Mesendoderm (in vitro differentiated cells): ENCODE measurements at regions not wholly inside any gene's neighbourhood (a gene's known extent, or its start where the extent isn't known, plus 50 kb on each side); places are given as distances from the start of the nearest gene placed in this dataset.
"Not testable (repeated sequence)": the region's sequence is repeated elsewhere in the genome, so short reads cannot be mapped to it uniquely, and the experiment has no call there.

Experiments
- DNase-seq: peaks from one replicate; pipeline ENCODE4 v3.0.0; 2013
- H2AK5ac ChIP-seq: 2 replicates; pipeline ENCODE4 v1.6.1; 2013; ENCODE audit warnings: low read length, inconsistent platforms
- H2BK120ac ChIP-seq: 2 replicates; pipeline ENCODE4 v1.6.1; 2013; ENCODE audit warnings: low read depth, mild to moderate bottlenecking, low read length, moderate library complexity, mixed read lengths
- H2BK15ac ChIP-seq: replicated peaks from 2 replicates; pipeline ENCODE4 v1.6.1; 2013; ENCODE audit warnings: low read depth, mild to moderate bottlenecking, moderate library complexity
- H2BK5ac ChIP-seq: 2 replicates; pipeline ENCODE4 v1.6.1; 2013; ENCODE audit warnings: low read length, inconsistent platforms
- H3K18ac ChIP-seq: 2 replicates; pipeline ENCODE4 v1.6.1; 2013; ENCODE audit warnings: mild to moderate bottlenecking, low read length, mixed read lengths
- H3K23ac ChIP-seq: one replicate; pipeline ENCODE4 v1.6.1; 2013; ENCODE audit warnings: low read length
- H3K27ac ChIP-seq: 2 replicates; pipeline ENCODE4 v1.5.1; 2013; ENCODE audit warnings: low read depth, mild to moderate bottlenecking, inconsistent platforms, low read length, moderate library complexity
- H3K27me3 ChIP-seq: 2 replicates; pipeline ENCODE4 v1.6.1; 2013; ENCODE audit warnings: low read length, control low read depth, mild to moderate bottlenecking, inconsistent platforms; ENCODE audit not compliant: insufficient read depth, poor library complexity
- H3K36me3 ChIP-seq: 2 replicates; pipeline ENCODE4 v1.6.1; 2013; ENCODE audit warnings: low read length, inconsistent platforms; ENCODE audit not compliant: control insufficient read depth, insufficient read depth
- H3K4ac ChIP-seq: one replicate; pipeline ENCODE4 v1.6.1; 2013; ENCODE audit warnings: low read depth, mild to moderate bottlenecking, low read length, moderate library complexity
- H3K4me1 ChIP-seq: 2 replicates; pipeline ENCODE4 v1.6.1; 2013; ENCODE audit warnings: low read depth, low read length, inconsistent platforms; ENCODE audit not compliant: control insufficient read depth
- H3K4me2 ChIP-seq: 2 replicates; pipeline ENCODE4 v1.6.1; 2013; ENCODE audit warnings: low read length
- H3K4me3 ChIP-seq: 2 replicates; pipeline ENCODE4 v1.5.1; 2013; ENCODE audit warnings: mild to moderate bottlenecking, low read length
- H3K56ac ChIP-seq: one replicate; pipeline ENCODE4 v1.6.1; 2013; ENCODE audit warnings: low read length
- H3K79me1 ChIP-seq: 2 replicates; pipeline ENCODE4 v1.6.1; 2013; ENCODE audit warnings: low read length, inconsistent platforms
- H3K79me2 ChIP-seq: 2 replicates; pipeline ENCODE4 v1.6.1; 2013; ENCODE audit warnings: mild to moderate bottlenecking, low read length; ENCODE audit not compliant: control insufficient read depth, insufficient read depth
- H3K9ac ChIP-seq: 2 replicates; pipeline ENCODE4 v1.6.1; 2013; ENCODE audit warnings: low read length, inconsistent platforms
- H4K5ac ChIP-seq: one replicate; pipeline ENCODE4 v1.6.1; 2013; ENCODE audit warnings: low read length
- H4K8ac ChIP-seq: one replicate; pipeline ENCODE4 v1.6.1; 2013; ENCODE audit warnings: low read depth, mild to moderate bottlenecking, control low read depth, low read length, moderate library complexity
- WGBS: extraction: QIAGEN DNeasy Blood & Tissue Kit; methylation state at CpG from one replicate; pipeline ENCODE4 v1.1.7; 2013; ENCODE audit warnings: low lambda C conversion rate, missing lambda C conversion rate; ENCODE audit not compliant: insufficient coverage; ENCODE audit errors: extremely low coverage; 5-methylcytosine and 5-hydroxymethylcytosine counted together

- DNase-seq, H3K27me3 ChIP-seq, H3K4me3 ChIP-seq, H4K8ac ChIP-seq, H3K4me1 ChIP-seq, H3K27ac ChIP-seq, H3K9ac ChIP-seq, H3K4me2 ChIP-seq, H2BK5ac ChIP-seq, H4K5ac ChIP-seq, H3K4ac ChIP-seq, H3K23ac ChIP-seq, H3K79me1 ChIP-seq, H2AK5ac ChIP-seq, H3K36me3 ChIP-seq, H3K56ac ChIP-seq, H2BK15ac ChIP-seq, H3K18ac ChIP-seq, H3K79me2 ChIP-seq, H2BK120ac ChIP-seq: not testable (repeated sequence)
- WGBS, result no CpG with 5 or more reads among the region's 7 CpGs
Observed at GRCh38 chr16:29176154-29176470, 191.3 kb downstream of the LAT start.

GRCh38 chr16:29175411-29176153 lies 190.7 kb downstream of the LAT start:
- H3K4me1 ChIP-seq, H2AK5ac ChIP-seq, H3K79me1 ChIP-seq, H2BK5ac ChIP-seq, H2BK15ac ChIP-seq, H3K9ac ChIP-seq, H3K27me3 ChIP-seq, H3K23ac ChIP-seq, H3K79me2 ChIP-seq, H3K4ac ChIP-seq, H3K4me2 ChIP-seq, H3K18ac ChIP-seq, H4K5ac ChIP-seq, H2BK120ac ChIP-seq, H3K36me3 ChIP-seq, H3K4me3 ChIP-seq, H3K56ac ChIP-seq, H3K27ac ChIP-seq, DNase-seq, H4K8ac ChIP-seq: not testable (repeated sequence)
- WGBS, result no CpG with 5 or more reads among the region's 19 CpGs

GRCh38 chr16:29173371-29174305 lies 188.8 kb downstream of the LAT start:
- H3K4me2 ChIP-seq, H2AK5ac ChIP-seq, H3K79me2 ChIP-seq, H3K79me1 ChIP-seq, H3K4ac ChIP-seq, H2BK5ac ChIP-seq, H2BK15ac ChIP-seq, H2BK120ac ChIP-seq, H3K18ac ChIP-seq, DNase-seq, H4K8ac ChIP-seq, H3K4me3 ChIP-seq, H3K4me1 ChIP-seq, H3K36me3 ChIP-seq, H3K27me3 ChIP-seq, H3K23ac ChIP-seq, H3K9ac ChIP-seq, H3K56ac ChIP-seq, H3K27ac ChIP-seq, H4K5ac ChIP-seq: not testable (repeated sequence)
- no CpG with 5 or more reads among the region's 16 CpGs for WGBS

- H2BK120ac ChIP-seq, H3K79me2 ChIP-seq, H3K36me3 ChIP-seq, H4K5ac ChIP-seq, H3K56ac ChIP-seq, H3K4ac ChIP-seq, H3K4me2 ChIP-seq, H3K27ac ChIP-seq, H3K23ac ChIP-seq, H4K8ac ChIP-seq, DNase-seq, H3K79me1 ChIP-seq, H3K27me3 ChIP-seq, H3K18ac ChIP-seq, H3K4me3 ChIP-seq, H2AK5ac ChIP-seq, H3K4me1 ChIP-seq, H2BK5ac ChIP-seq, H2BK15ac ChIP-seq, H3K9ac ChIP-seq: not testable (repeated sequence)
- WGBS, result no CpG with 5 or more reads among the region's 7 CpGs
Observed at GRCh38 chr16:29172098-29172724, 187.4 kb downstream of the LAT start.

GRCh38 chr16:29171296-29171695 lies 186.4 kb downstream of the LAT start:
- H3K9ac ChIP-seq, DNase-seq, H3K79me1 ChIP-seq, H3K4me1 ChIP-seq, H4K8ac ChIP-seq, H2BK15ac ChIP-seq, H4K5ac ChIP-seq, H3K27ac ChIP-seq, H3K36me3 ChIP-seq, H3K18ac ChIP-seq, H3K4me2 ChIP-seq, H3K4me3 ChIP-seq, H3K4ac ChIP-seq, H3K79me2 ChIP-seq, H2AK5ac ChIP-seq, H3K56ac ChIP-seq, H2BK120ac ChIP-seq, H2BK5ac ChIP-seq, H3K23ac ChIP-seq, H3K27me3 ChIP-seq: not testable (repeated sequence)
- no CpG with 5 or more reads among the region's 6 CpGs for WGBS
